OCI-LY3 (cell line): ENCODE measurements at regions not wholly inside any gene's neighbourhood (a gene's known extent, or its start where the extent isn't known, plus 50 kb on each side); places are given as distances from the start of the nearest gene placed in this dataset.

ENCODE experiments used
- H2AFZ ChIP-seq: fragments of 200-600, 300-600 bp; shearing (Covaris generic); 2 replicates; pipeline ENCODE4 v1.6.0; 2014; ENCODE audit warnings: antibody characterized with exemption, low read depth, low read length
- H3K27ac ChIP-seq: fragments of 200-600, 300-600 bp; sonication (generic); 2 replicates; pipeline ENCODE4 v1.5.1; 2014; ENCODE audit warnings: mild to moderate bottlenecking, low read length, moderate library complexity, mixed read lengths
- H3K27me3 ChIP-seq: fragments of 200-600, 300-600 bp; sonication (generic); 2 replicates; pipeline ENCODE4 v1.6.1; 2014; ENCODE audit warnings: low read depth, low read length, mixed read lengths
- H3K36me3 ChIP-seq: fragments of 200-600, 300-600 bp; sonication (generic); replicated peaks from 2 replicates; pipeline ENCODE3; 2014; ENCODE audit warnings: low read depth, low read length, mixed read lengths
- H3K4me1 ChIP-seq: fragments of 300-600, 200-600 bp; sonication (generic); 2 replicates; pipeline ENCODE4 v1.6.1; 2014; ENCODE audit warnings: low read length, mixed read lengths
- H3K4me2 ChIP-seq: fragments of 200-600, 300-600 bp; sonication (generic); 2 replicates; pipeline ENCODE4 v1.6.1; 2014; ENCODE audit warnings: low read length, mixed read lengths
- H3K4me3 ChIP-seq: fragments of 300-600, 200-600 bp; sonication (generic); 2 replicates; pipeline ENCODE4 v1.5.1; 2014; ENCODE audit warnings: antibody characterized with exemption, mild to moderate bottlenecking, low read length, moderate library complexity
- H3K79me2 ChIP-seq: fragments of 300-600, 200-600 bp; shearing (Covaris generic); 2 replicates; pipeline ENCODE4 v1.6.1; 2014; ENCODE audit warnings: mild to moderate bottlenecking, low read length, mixed read lengths
- H3K9ac ChIP-seq: fragments of 300-600, 200-600 bp; shearing (Covaris generic); 2 replicates; pipeline ENCODE4 v1.6.0; 2014; ENCODE audit warnings: mild to moderate bottlenecking, low read length, moderate library complexity
- H3K9me3 ChIP-seq: fragments of 200-600, 300-600 bp; shearing (Covaris generic); 2 replicates; pipeline ENCODE4 v1.6.1; 2014; ENCODE audit warnings: low read length, mixed read lengths; ENCODE audit not compliant: insufficient read depth
- H4K20me1 ChIP-seq: fragments of 200-600, 300-600 bp; sonication (generic); 2 replicates; pipeline ENCODE4 v1.6.1; 2016; ENCODE audit warnings: low read length, mixed read lengths; ENCODE audit not compliant: insufficient read depth
- CTCF ChIP-seq: fragments of 200-600, 300-600 bp; sonication (generic); IDR thresholded peaks from 2 replicates; pipeline ENCODE4 v1.5.1; 2014; ENCODE audit warnings: antibody characterized with exemption, low read length, low read depth
- EZH2phosphoT487 ChIP-seq: fragments of 200-600 bp; shearing (Covaris generic); IDR thresholded peaks from 2 replicates; pipeline ENCODE4 v1.6.1; 2018; ENCODE audit warnings: antibody characterized with exemption, mixed run types, low read depth

- TF ChIP-seq CTCF (no peak), EZH2phosphoT487 (no peak)
- no peaks in the 10 kb centered on the region for H3K79me2 ChIP-seq
- H3K9ac ChIP-seq = no peak overlapping the region
- no peaks in the 10 kb centered on the region for H3K36me3 ChIP-seq
- H3K4me1 ChIP-seq = peaks cover 21% of the 10 kb centered on the region
- H3K4me3 ChIP-seq = no peak overlapping the region
- H4K20me1 ChIP-seq = no peaks in the 10 kb centered on the region
- H3K27ac ChIP-seq = no peak overlapping the region
- no peaks in the 10 kb centered on the region for H3K27me3 ChIP-seq
- no peaks in the 10 kb centered on the region for H3K9me3 ChIP-seq
- no peak overlapping the region for H3K4me2 ChIP-seq
- H2AFZ ChIP-seq = no peak overlapping the region
These were observed 492.5 kb downstream of the NAV3 start for GRCh38 chr12:78323226-78323625.

- TF ChIP-seq CTCF (no peak), EZH2phosphoT487 (no peak)
- Histone ChIP-seq H3K27me3 (no peaks in the 10 kb centered on the region), H4K20me1 (no peaks in the 10 kb centered on the region), H3K79me2 (no peaks in the 10 kb centered on the region), H3K27ac (no peak overlapping the region), H3K36me3 (no peaks in the 10 kb centered on the region), H2AFZ (no peak overlapping the region), H3K9me3 (no peaks in the 10 kb centered on the region), H3K4me2 (no peak overlapping the region), H3K9ac (no peak overlapping the region), H3K4me3 (no peak overlapping the region), H3K4me1 (peaks cover 29% of the 10 kb centered on the region)
These were observed 493.5 kb downstream of the NAV3 start for GRCh38 chr12:78324234-78324633.

GRCh38 chr12:78328524-78328923, 497.8 kb downstream of the NAV3 start:
- Histone ChIP-seq H3K9ac (no peak overlapping the region), H3K79me2 (no peaks in the 10 kb centered on the region), H3K4me2 (peak overlapping the region; percentile 61), H2AFZ (no peak overlapping the region), H3K36me3 (no peaks in the 10 kb centered on the region), H4K20me1 (no peaks in the 10 kb centered on the region), H3K27me3 (no peaks in the 10 kb centered on the region), H3K4me3 (peak overlapping the region; percentile 32), H3K9me3 (no peaks in the 10 kb centered on the region), H3K27ac (peak overlapping the region; percentile 72), H3K4me1 (peaks cover 52% of the 10 kb centered on the region)
- TF ChIP-seq EZH2phosphoT487 = no peak
- TF ChIP-seq CTCF = no peak

- Histone ChIP-seq H3K36me3 (no peaks in the 10 kb centered on the region), H2AFZ (no peak overlapping the region), H3K9ac (no peak overlapping the region), H3K79me2 (no peaks in the 10 kb centered on the region), H3K9me3 (no peaks in the 10 kb centered on the region), H3K27ac (no peak overlapping the region), H3K4me3 (no peak overlapping the region), H4K20me1 (no peaks in the 10 kb centered on the region), H3K4me1 (peaks cover 54% of the 10 kb centered on the region), H3K27me3 (no peaks in the 10 kb centered on the region), H3K4me2 (no peak overlapping the region)
- no peak for TF ChIP-seq CTCF
- TF ChIP-seq EZH2phosphoT487 = no peak
These were observed 499.4 kb downstream of the NAV3 start for GRCh38 chr12:78330131-78330530.
